B cell (primary cell): ENCODE measurements at regions not wholly inside any gene's neighbourhood (a gene's known extent, or its start where the extent isn't known, plus 50 kb on each side); places are given as distances from the start of the nearest gene placed in this dataset.

Experiments
- ATAC-seq: fragments of 200-7000 bp; cut with Tn5 transposase; one replicate; pipeline ENCODE4 v1.10.0; 2021; ENCODE audit warnings: low read depth, mild to moderate bottlenecking, moderate number of reproducible peaks, moderate library complexity
- CTCF ChIA-PET: fragments of 350-600 bp; sonication (Branson Sonifier 250); formaldehyde crosslinking; loops from one replicate; lab custom pipeline; 2021; ENCODE audit warnings: antibody characterized with exemption, inconsistent platforms; lab: Charles Lee
- POLR2A ChIA-PET: fragments of 350-600 bp; sonication (Branson Sonifier 250); formaldehyde crosslinking; loops from one replicate; lab custom pipeline; 2021; ENCODE audit warnings: antibody characterized with exemption; lab: Charles Lee
- DNase-seq: peaks from one replicate; pipeline ENCODE4 v3.0.0; 2013
- H2AFZ ChIP-seq: 2 replicates; pipeline ENCODE4 v1.6.1; 2012; ENCODE audit warnings: mild to moderate bottlenecking, low read depth, low read length; ENCODE audit not compliant: insufficient read depth, poor library complexity, severe bottlenecking
- H3K27ac ChIP-seq, 2 donors: 1 replicate in 1 of 2; 2 replicates in 1 of 2; pipeline ENCODE4 v1.5.1; 2012 to 2013; ENCODE audit warnings: low read length in 2 of 2, mild to moderate bottlenecking in 2 of 2, moderate library complexity in 1 of 2
- H3K27me3 ChIP-seq, 4 experiments: fragments of 200-600 bp in 1 of 4; sonication (generic) in 1 of 4; replicated peaks in 1 of 4; 1 replicate in 2 of 4; 2 replicates in 2 of 4; pipeline versions ENCODE4 v1.6.1 to v1.7.0; 2013 to 2016; ENCODE audit warnings: low read length in 3 of 4, mild to moderate bottlenecking in 2 of 4, mixed read lengths in 1 of 4, moderate library complexity in 1 of 4; ENCODE audit not compliant: insufficient read depth in 4 of 4, control insufficient read depth in 3 of 4; ENCODE audit errors: control extremely low read depth in 1 of 4
- H3K36me3 ChIP-seq, 2 experiments: replicated peaks in 1 of 2; 1 replicate in 1 of 2; 2 replicates in 1 of 2; pipeline versions ENCODE4 v1.6.1 to v1.7.1; 2013; ENCODE audit warnings: low read length in 1 of 2; ENCODE audit not compliant: insufficient read depth in 2 of 2, control insufficient read depth in 1 of 2; ENCODE audit errors: control extremely low read depth in 1 of 2, extremely low read depth in 1 of 2
- H3K4me1 ChIP-seq, 2 donors: fragments of 200-600 bp in 1 of 2; sonication (generic) in 1 of 2; 1 replicate in 1 of 2; 2 replicates in 1 of 2; pipeline versions ENCODE4 v1.5.1 to v1.6.1; 2013 to 2017; ENCODE audit warnings: low read length in 2 of 2; ENCODE audit not compliant: control insufficient read depth in 2 of 2, insufficient read depth in 2 of 2
- H3K4me2 ChIP-seq: replicated peaks from 2 replicates; pipeline ENCODE3; 2012; ENCODE audit warnings: mild to moderate bottlenecking, low read depth, low read length; ENCODE audit not compliant: poor library complexity, severe bottlenecking
- H3K4me3 ChIP-seq, 5 experiments: fragments of 200-600 bp in 1 of 5; sonication (generic) in 1 of 5; 1 replicate in 3 of 5; 2 replicates in 2 of 5; pipeline versions ENCODE4 v1.5.1 to v1.7.0; 2011 to 2016; ENCODE audit warnings: low read length in 4 of 5, mild to moderate bottlenecking in 4 of 5, low read depth in 2 of 5, control low read depth in 1 of 5, moderate library complexity in 1 of 5; ENCODE audit not compliant: insufficient read depth in 1 of 5; ENCODE audit errors: control extremely low read depth in 1 of 5, extremely low read depth in 1 of 5
- H3K79me2 ChIP-seq: fragments of 200-600 bp; sonication (generic); one replicate; pipeline ENCODE4 v1.6.0; 2016; ENCODE audit warnings: low read length; ENCODE audit not compliant: control insufficient read depth, insufficient read depth
- H3K9ac ChIP-seq: fragments of 200-600 bp; sonication (generic); 2 replicates; pipeline ENCODE4 v1.6.1; 2017; ENCODE audit warnings: mild to moderate bottlenecking, low read length, moderate library complexity
- H3K9me3 ChIP-seq, 3 donors: one replicate each; pipeline versions ENCODE4 v1.6.1 to v1.7.1; 2013; ENCODE audit warnings: low read length in 2 of 3; ENCODE audit not compliant: control insufficient read depth in 2 of 3, insufficient read depth in 1 of 3; ENCODE audit errors: control extremely low read depth in 1 of 3
- H4K20me1 ChIP-seq: 2 replicates; pipeline ENCODE4 v1.6.0; 2012; ENCODE audit warnings: mild to moderate bottlenecking, low read length; ENCODE audit not compliant: insufficient read depth, control insufficient read depth, poor library complexity, severe bottlenecking
- H3K27ac Mint-ChIP-seq: one replicate; pipeline ENCODE4 v1.8.0; 2021; ENCODE audit warnings: mixed read lengths
- H3K27me3 Mint-ChIP-seq: one replicate; pipeline ENCODE4 v1.8.0; 2021; ENCODE audit warnings: mixed read lengths
- H3K4me1 Mint-ChIP-seq: one replicate; pipeline ENCODE4 v1.8.0; 2021; ENCODE audit warnings: mixed read lengths
- H3K4me3 Mint-ChIP-seq: one replicate; pipeline ENCODE4 v1.8.0; 2021; ENCODE audit warnings: mixed read lengths
- H3K9me3 Mint-ChIP-seq: one replicate; pipeline ENCODE4 v1.8.0; 2022; ENCODE audit warnings: mixed read lengths; ENCODE audit not compliant: insufficient read depth
- CTCF ChIP-seq: fragments of 200-600 bp; IDR thresholded peaks from one replicate; pipeline ENCODE4 v1.8.0; 2022; ENCODE audit warnings: antibody characterized with exemption, mild to moderate bottlenecking
- EZH2 ChIP-seq: IDR thresholded peaks from 2 replicates; pipeline ENCODE4 v1.6.1; 2012; ENCODE audit warnings: borderline replicate concordance, low read depth, mild to moderate bottlenecking, moderate library complexity, low read length; ENCODE audit not compliant: insufficient read depth, poor library complexity, severe bottlenecking
- WGBS: methylation state at CpG from one replicate; pipeline ENCODE4 v1.1.5; 2013; ENCODE audit warnings: missing lambda C conversion rate; ENCODE audit not compliant: insufficient coverage; 5-methylcytosine and 5-hydroxymethylcytosine counted together
- intact Hi-C: fragments of 100-400 bp; cut with micrococcal nuclease; formaldehyde crosslinking; loops from one replicate; pipeline ENCODE4 v1.10.0; 2022

GRCh38 chr1:157409927-157410326 lies 142.4 kb downstream of the FCRL5 start:
- TF ChIP-seq CTCF (no peak), EZH2 (no peak)
- no peaks in the 10 kb centered on the region for H3K36me3 ChIP-seq
- DNase-seq (no peak), ATAC-seq (no peak)
- Mint-ChIP-seq H3K9me3 (no peaks in the 10 kb centered on the region), H3K27me3 (peaks cover 7% of the 10 kb centered on the region), H3K4me3 (no peak overlapping the region), H3K4me1 (no peaks in the 10 kb centered on the region), H3K27ac (no peak overlapping the region)
- H3K4me2 ChIP-seq = no peak overlapping the region
- no peaks in the 10 kb centered on the region for H3K9me3 ChIP-seq
- no peaks in the 10 kb centered on the region for H4K20me1 ChIP-seq
- POLR2A ChIA-PET = no interaction called here
- 84% methylated on average over 4 of the region's 6 CpGs for WGBS
- H3K4me1 ChIP-seq = no peaks in the 10 kb centered on the region
- H3K27ac ChIP-seq = no peak overlapping the region
- no peaks in the 10 kb centered on the region for H3K79me2 ChIP-seq
- H2AFZ ChIP-seq = no peak overlapping the region
- CTCF ChIA-PET = no interaction called here
- H3K4me3 ChIP-seq = no peak overlapping the region
- H3K9ac ChIP-seq = no peak overlapping the region
- intact Hi-C loops = no loop called here
- H3K27me3 ChIP-seq = peaks cover 0 to 3% (median 0%) of the 10 kb centered on the region in 4 experiments

DNA sequence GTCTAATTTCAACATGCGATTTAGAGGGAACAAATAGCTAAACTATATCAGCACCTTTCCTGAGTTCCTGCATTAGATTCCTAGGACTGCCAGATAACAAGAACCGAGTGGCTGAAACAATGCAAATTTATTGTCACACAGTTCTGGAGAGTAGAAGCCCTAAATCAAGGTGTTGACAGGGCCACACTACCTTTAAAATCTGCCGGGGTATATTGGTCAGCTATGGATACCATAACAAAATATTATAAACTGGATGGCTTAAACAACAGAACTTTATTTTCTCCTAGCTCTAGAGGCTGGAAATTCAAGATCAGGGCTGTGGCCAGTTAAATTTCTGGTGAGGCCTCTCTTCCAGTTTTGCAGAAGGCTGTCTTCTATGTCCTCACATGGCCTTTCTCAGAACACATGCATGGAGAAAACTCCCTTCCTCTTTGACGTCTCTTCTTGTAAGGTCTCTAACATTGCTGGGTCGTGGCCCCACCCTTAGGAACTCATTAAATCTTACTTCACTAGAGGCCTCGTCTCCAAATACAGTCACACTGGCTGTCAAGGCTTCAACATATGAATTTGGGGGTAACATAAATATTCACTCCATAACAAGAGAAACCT lies 144.3 kb downstream of the FCRL5 start:
- Histone ChIP-seq H3K27me3 (no peaks in the 10 kb centered on the region), H3K36me3 (no peaks in the 10 kb centered on the region), H3K27ac (no peak overlapping the region), H3K9me3 (no peaks in the 10 kb centered on the region), H3K4me2 (no peak overlapping the region), H3K4me1 (peaks cover 14 to 15% of the 10 kb centered on the region in 2 donors), H3K9ac (no peak overlapping the region), H3K4me3 (no peak overlapping the region), H4K20me1 (no peaks in the 10 kb centered on the region), H2AFZ (no peak overlapping the region), H3K79me2 (no peaks in the 10 kb centered on the region)
- Mint-ChIP-seq H3K4me1 (peaks cover 16% of the 10 kb centered on the region), H3K9me3 (no peaks in the 10 kb centered on the region), H3K4me3 (no peak overlapping the region), H3K27ac (no peak overlapping the region), H3K27me3 (peaks cover 5% of the 10 kb centered on the region)
- DNase-seq (no peak), ATAC-seq (no peak)
- 46% methylated on average over 3 of the region's 6 CpGs for WGBS
- intact Hi-C loops = no loop called here
- POLR2A ChIA-PET = no interaction called here
- TF ChIP-seq EZH2 (no peak), CTCF (no peak)
- CTCF ChIA-PET = no interaction called here
